Naive B cell (primary cell): ENCODE measurements at regions not wholly inside any gene's neighbourhood (a gene's known extent, or its start where the extent isn't known, plus 50 kb on each side); places are given as distances from the start of the nearest gene placed in this dataset.
"Not testable (repeated sequence)": the region's sequence is repeated elsewhere in the genome, so short reads cannot be mapped to it uniquely, and the experiment has no call there.

ENCODE experiments used
- ATAC-seq, 2 donors: fragments of 150-1000 bp; cut with Tn5 transposase; 2 replicates each; pipeline ENCODE4 v1.10.0; 2021; ENCODE audit warnings: low read depth in 2 of 2, mild to moderate bottlenecking in 2 of 2, moderate library complexity in 2 of 2
- DNase-seq: peaks from one replicate; pipeline ENCODE4 v3.0.0; 2022
- H3K27ac Mint-ChIP-seq, 6 donors: one replicate each; pipeline ENCODE4 v1.8.0; 2020 to 2022; ENCODE audit warnings: mild to moderate bottlenecking in 6 of 6, mixed read lengths in 6 of 6, moderate library complexity in 5 of 6, inconsistent platforms in 2 of 6
- H3K27me3 Mint-ChIP-seq, 3 donors: one replicate each; pipeline ENCODE4 v1.8.0; 2021 to 2022; ENCODE audit warnings: mixed read lengths in 3 of 3, mild to moderate bottlenecking in 1 of 3
- H3K36me3 Mint-ChIP-seq, 2 donors: one replicate each; pipeline ENCODE4 v1.8.0; 2020 to 2022; ENCODE audit warnings: mixed read lengths in 2 of 2, inconsistent platforms in 1 of 2, mild to moderate bottlenecking in 1 of 2
- H3K4me1 Mint-ChIP-seq, 3 donors: one replicate each; pipeline ENCODE4 v1.8.0; 2020 to 2022; ENCODE audit warnings: mixed read lengths in 3 of 3, inconsistent platforms in 1 of 3, mild to moderate bottlenecking in 1 of 3, moderate library complexity in 1 of 3
- H3K4me3 Mint-ChIP-seq, 8 donors: one replicate each; pipeline ENCODE4 v1.8.0; 2020 to 2022; ENCODE audit warnings: mild to moderate bottlenecking in 8 of 8, mixed read lengths in 8 of 8, moderate library complexity in 8 of 8, inconsistent platforms in 2 of 8
- H3K9me3 Mint-ChIP-seq, 7 donors: one replicate each; pipeline ENCODE4 v1.8.0; 2020 to 2022; ENCODE audit warnings: mixed read lengths in 7 of 7, mild to moderate bottlenecking in 5 of 7, inconsistent platforms in 2 of 7, moderate library complexity in 1 of 7

DNA sequence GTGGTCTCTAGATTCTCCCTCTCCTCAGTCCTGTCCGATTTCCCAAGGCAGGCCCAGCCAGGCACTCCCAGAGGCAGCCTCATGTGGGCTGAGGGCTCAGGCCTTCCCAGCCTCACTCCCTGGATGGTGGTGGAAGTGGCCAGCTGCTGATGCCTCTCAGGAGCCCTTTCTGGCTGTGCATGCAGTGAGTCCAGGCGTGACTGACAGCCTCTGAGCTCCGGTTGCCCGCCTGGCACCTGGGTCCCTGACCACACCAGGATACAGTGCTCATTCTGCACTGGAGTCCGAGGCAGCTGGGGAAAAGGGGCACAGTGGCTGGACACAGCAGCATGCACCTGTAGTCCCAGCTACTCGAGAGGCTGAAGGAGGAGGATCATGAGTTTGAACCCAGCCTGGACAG, 132.6 kb downstream of the CUL2 start:
- DNase-seq (no peak), ATAC-seq (no peak)
- Mint-ChIP-seq H3K36me3 (no peaks in the 10 kb centered on the region), H3K27ac (no peak overlapping the region), H3K4me3 (no peak overlapping the region), H3K9me3 (no peaks in the 10 kb centered on the region), H3K27me3 (no peaks in the 10 kb centered on the region), H3K4me1 (no peaks in the 10 kb centered on the region)

GRCh38 chr10:34956756-34957155, 133.4 kb downstream of the CUL2 start:
- Mint-ChIP-seq H3K4me3 (no peak overlapping the region), H3K36me3 (no peaks in the 10 kb centered on the region), H3K27me3 (no peaks in the 10 kb centered on the region), H3K4me1 (no peaks in the 10 kb centered on the region), H3K27ac (no peak overlapping the region), H3K9me3 (no peaks in the 10 kb centered on the region)
- DNase-seq (no peak), ATAC-seq (no peak)

GRCh38 chr10:34955391-34955790, 134.8 kb downstream of the CUL2 start:
- Mint-ChIP-seq H3K36me3 (no peaks in the 10 kb centered on the region), H3K27me3 (no peaks in the 10 kb centered on the region), H3K27ac (no peak overlapping the region), H3K4me1 (no peaks in the 10 kb centered on the region), H3K4me3 (peak overlapping the region in 1 of 8 donors; percentile 42), H3K9me3 (no peaks in the 10 kb centered on the region)
- ATAC-seq, result no peak
- DNase-seq, result no peak

DNA sequence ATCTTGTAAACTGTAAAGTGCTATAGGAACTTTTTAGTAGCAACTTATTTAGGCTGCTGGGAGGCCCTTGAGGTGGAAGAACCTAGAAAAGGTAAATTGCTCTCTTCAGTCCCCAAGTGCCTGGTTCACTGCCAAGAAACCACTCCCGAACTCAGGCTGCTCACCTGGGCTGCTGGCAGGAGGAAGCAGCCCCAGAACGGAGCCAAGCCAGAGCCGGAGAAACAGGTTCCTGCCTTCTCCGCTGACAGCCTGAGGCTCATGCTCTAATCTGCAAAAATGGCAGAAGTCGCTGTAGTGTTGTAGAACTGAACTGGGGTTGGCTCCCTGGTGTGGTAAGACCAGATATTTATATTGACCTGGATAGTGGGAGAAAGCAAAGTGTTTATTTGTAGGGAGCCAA, 136.0 kb downstream of the CUL2 start:
- Mint-ChIP-seq H3K9me3 (no peaks in the 10 kb centered on the region), H3K4me3 (no peak overlapping the region), H3K27me3 (no peaks in the 10 kb centered on the region), H3K36me3 (no peaks in the 10 kb centered on the region), H3K4me1 (no peaks in the 10 kb centered on the region), H3K27ac (no peak overlapping the region)
- DNase-seq, result no peak
- ATAC-seq, result no peak

DNA sequence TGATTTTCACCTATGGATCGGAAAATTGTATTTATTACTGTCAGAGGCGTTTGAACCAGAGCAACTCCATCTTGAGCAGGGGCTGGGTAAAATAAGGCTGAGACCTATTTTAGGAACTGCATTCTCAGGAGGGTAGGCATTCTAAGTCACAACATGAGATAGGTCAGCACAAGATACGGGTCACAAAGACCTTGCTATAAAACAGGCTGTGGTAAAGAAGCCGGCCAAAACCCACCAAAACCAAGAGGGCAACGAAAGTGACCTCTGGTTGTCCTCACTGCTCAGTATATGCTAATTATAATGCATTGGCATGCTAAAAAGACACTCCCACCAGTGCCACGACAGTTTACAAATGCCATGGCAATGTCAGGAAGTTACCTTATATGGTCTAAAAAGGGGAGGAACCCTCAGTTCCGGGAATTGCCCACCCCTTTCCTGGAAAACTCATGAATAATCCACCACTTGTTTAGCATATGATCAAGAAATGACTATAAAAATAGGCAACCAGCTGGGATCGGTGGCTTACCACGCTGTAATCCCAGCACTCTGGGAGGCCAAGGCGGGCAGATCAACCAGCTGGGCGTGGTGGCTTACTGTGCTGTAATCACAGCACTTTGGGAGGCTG, 136.3 kb upstream of the PARD3 start:
- H3K4me3 Mint-ChIP-seq, DNase-seq, ATAC-seq, H3K36me3 Mint-ChIP-seq, H3K9me3 Mint-ChIP-seq, H3K27ac Mint-ChIP-seq, H3K27me3 Mint-ChIP-seq, H3K4me1 Mint-ChIP-seq: not testable (repeated sequence)

GRCh38 chr10:34945951-34946522, 130.9 kb upstream of the PARD3 start:
- H3K27me3 Mint-ChIP-seq, H3K9me3 Mint-ChIP-seq, H3K36me3 Mint-ChIP-seq, ATAC-seq, H3K4me3 Mint-ChIP-seq, H3K27ac Mint-ChIP-seq, H3K4me1 Mint-ChIP-seq, DNase-seq: not testable (repeated sequence)

DNA sequence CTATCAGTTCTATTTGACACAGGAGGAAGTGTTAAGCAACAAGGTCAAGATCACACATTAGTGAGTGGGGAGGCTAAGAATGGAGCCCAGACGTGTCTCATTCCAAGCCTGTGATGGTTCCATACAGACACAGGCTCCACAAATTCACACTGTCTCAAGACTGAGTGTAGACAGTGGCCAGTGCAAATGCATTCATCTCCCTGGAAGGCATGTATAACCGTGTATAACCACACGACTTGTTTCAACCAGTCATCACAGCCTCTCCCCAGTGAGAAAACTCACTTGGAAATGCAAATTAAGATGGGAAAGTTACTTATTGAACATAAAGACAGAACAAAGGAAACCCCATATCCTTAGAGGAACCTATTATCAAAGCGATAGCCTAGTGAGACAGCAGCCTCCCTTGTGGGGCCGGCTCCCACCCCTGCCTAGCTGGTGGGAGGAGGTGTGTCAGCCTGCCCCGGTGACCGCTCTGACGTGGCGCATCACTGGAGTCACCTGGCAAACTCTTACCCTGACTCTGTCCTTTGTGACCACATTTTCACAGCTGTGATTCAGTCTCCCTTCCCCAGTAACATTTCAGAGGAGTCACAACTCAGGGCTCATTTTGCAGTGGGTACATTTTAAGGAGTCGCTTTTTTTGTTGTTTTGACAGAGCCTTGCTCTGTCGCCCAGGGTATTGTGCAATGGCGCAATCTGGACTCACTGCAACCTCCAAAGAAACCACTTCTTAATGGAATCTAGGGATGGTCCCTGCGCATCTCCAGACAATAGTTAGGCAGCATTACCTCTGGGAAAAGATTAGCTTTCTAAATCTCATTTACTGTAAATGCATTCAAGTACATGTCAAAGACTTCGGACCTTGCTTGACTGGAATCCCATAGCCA, 126.6 kb upstream of the PARD3 start:
- H3K27ac Mint-ChIP-seq, result no peak overlapping the region
- ATAC-seq (no peak), DNase-seq (no peak)
- H3K9me3 Mint-ChIP-seq, result peaks cover 0 to 7% (median 2%) of the 10 kb centered on the region in 7 donors
- peak overlapping the region in 1 of 8 donors; percentile 29 for H3K4me3 Mint-ChIP-seq
- H3K27me3 Mint-ChIP-seq, result peaks cover 0 to 10% (median 0%) of the 10 kb centered on the region in 3 donors
- H3K36me3 Mint-ChIP-seq, result no peaks in the 10 kb centered on the region
- H3K4me1 Mint-ChIP-seq, result no peaks in the 10 kb centered on the region

- Mint-ChIP-seq H3K36me3 (no peaks in the 10 kb centered on the region), H3K27me3 (peaks cover 0 to 10% (median 7%) of the 10 kb centered on the region in 3 donors), H3K4me3 (no peak overlapping the region), H3K27ac (no peak overlapping the region), H3K9me3 (peaks cover 0 to 10% (median 3%) of the 10 kb centered on the region in 7 donors), H3K4me1 (no peaks in the 10 kb centered on the region)
- DNase-seq (no peak), ATAC-seq (no peak)
Measured at GRCh38 chr10:34940436-34940835, 125.3 kb upstream of the PARD3 start.

DNA sequence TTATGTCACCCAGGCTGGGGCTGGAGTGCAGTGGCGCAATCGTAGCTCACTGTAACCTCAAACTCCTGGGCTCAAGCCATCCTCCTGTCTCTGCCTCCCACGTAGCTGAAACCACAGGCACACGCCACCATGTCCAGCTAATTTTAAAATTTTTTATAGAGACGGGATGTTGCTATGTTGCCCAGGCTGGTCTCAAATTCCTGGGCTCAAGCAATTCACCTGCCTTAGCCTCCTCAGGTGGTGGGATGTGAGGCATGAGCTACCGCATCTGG, 123.2 kb upstream of the PARD3 start:
- no peak overlapping the region for H3K4me3 Mint-ChIP-seq
- ATAC-seq, result no peak
- no peak for DNase-seq
- no peaks in the 10 kb centered on the region for H3K4me1 Mint-ChIP-seq
- H3K9me3 Mint-ChIP-seq, result peaks cover 0 to 10% (median 3%) of the 10 kb centered on the region in 7 donors
- H3K27ac Mint-ChIP-seq, result no peak overlapping the region
- H3K27me3 Mint-ChIP-seq, result peaks cover 0 to 7% (median 5%) of the 10 kb centered on the region in 3 donors
- no peaks in the 10 kb centered on the region for H3K36me3 Mint-ChIP-seq

GRCh38 chr10:34937643-34938398, 122.7 kb upstream of the PARD3 start:
- peak overlapping the region in 1 of 6 donors; percentile 37 for H3K27ac Mint-ChIP-seq
- H3K27me3 Mint-ChIP-seq, DNase-seq, H3K36me3 Mint-ChIP-seq, ATAC-seq, H3K4me1 Mint-ChIP-seq, H3K4me3 Mint-ChIP-seq: not testable (repeated sequence)
- peaks cover 0 to 10% (median 2%) of the 10 kb centered on the region in 7 donors for H3K9me3 Mint-ChIP-seq

DNA sequence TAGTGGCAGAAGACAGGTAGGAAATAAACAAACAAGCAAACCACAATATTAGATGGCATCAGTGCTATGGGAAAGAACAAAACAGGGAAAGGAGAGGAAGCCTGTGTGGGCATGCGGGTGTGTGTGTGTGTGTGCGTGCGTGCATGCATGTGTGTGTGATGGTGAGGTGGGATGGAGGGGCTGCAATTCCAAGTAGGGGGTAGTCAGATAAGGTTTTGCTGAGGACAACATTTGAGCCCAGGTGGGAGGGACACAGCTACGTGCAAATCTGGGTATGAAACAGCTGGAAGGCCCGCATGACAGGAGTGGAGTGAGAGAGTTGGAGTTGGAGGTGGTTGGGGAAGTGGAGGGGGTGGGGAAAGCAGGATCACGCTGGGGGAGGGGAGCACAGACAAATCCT, 121.0 kb upstream of the PARD3 start:
- H3K27ac Mint-ChIP-seq, result no peak overlapping the region
- peaks cover 0 to 7% (median 5%) of the 10 kb centered on the region in 3 donors for H3K27me3 Mint-ChIP-seq
- no peak for DNase-seq
- H3K4me3 Mint-ChIP-seq, result no peak overlapping the region
- peaks cover 0 to 10% (median 3%) of the 10 kb centered on the region in 7 donors for H3K9me3 Mint-ChIP-seq
- ATAC-seq, result no peak
- H3K4me1 Mint-ChIP-seq, result no peaks in the 10 kb centered on the region
- no peaks in the 10 kb centered on the region for H3K36me3 Mint-ChIP-seq

DNA sequence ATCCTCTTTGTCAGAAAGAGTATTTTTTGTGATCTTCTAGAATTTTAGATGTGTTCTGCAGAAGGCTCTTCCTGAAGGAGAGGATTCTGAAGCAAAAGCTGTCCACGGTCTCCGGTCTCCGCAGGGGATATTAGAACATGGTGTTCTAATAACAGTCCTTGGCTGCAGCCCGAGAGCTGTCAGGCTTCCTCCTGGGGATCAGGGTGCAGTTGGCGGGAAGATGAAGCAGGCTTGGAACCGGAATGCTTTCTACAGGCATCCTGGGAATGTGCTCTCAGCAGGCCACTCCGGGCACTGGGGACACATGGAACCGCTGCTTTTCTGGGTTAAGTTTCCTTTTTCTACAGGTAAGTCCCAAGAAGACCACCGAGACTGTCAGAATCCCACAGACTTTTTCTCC, 118.6 kb upstream of the PARD3 start:
- Mint-ChIP-seq H3K9me3 (peaks cover 0 to 5% (median 2%) of the 10 kb centered on the region in 7 donors), H3K36me3 (no peaks in the 10 kb centered on the region), H3K27me3 (peaks cover 0 to 7% (median 0%) of the 10 kb centered on the region in 3 donors), H3K4me3 (no peak overlapping the region), H3K4me1 (peaks cover 0 to 4% (median 0%) of the 10 kb centered on the region in 3 donors), H3K27ac (no peak overlapping the region)
- no peak for ATAC-seq
- DNase-seq, result no peak

GRCh38 chr10:34932235-34932634, 117.1 kb upstream of the PARD3 start:
- peaks cover 0 to 7% (median 0%) of the 10 kb centered on the region in 3 donors for H3K27me3 Mint-ChIP-seq
- H3K4me3 Mint-ChIP-seq, result no peak overlapping the region
- no peak overlapping the region for H3K27ac Mint-ChIP-seq
- ATAC-seq (no peak), DNase-seq (no peak)
- H3K4me1 Mint-ChIP-seq, result peaks cover 0 to 4% (median 0%) of the 10 kb centered on the region in 3 donors
- H3K36me3 Mint-ChIP-seq, result no peaks in the 10 kb centered on the region
- peaks cover 0 to 5% (median 2%) of the 10 kb centered on the region in 7 donors for H3K9me3 Mint-ChIP-seq
